HCT116 (cell line): ENCODE measurements at regions not wholly inside any gene's neighbourhood (a gene's known extent, or its start where the extent isn't known, plus 50 kb on each side); places are given as distances from the start of the nearest gene placed in this dataset.
"Not testable (repeated sequence)": the region's sequence is repeated elsewhere in the genome, so short reads cannot be mapped to it uniquely, and the experiment has no call there.

Experiments used
- CTCF ChIP-seq, 3 experiments: fragments of 200-600 bp in 1 of 3; sonication (generic) in 1 of 3; IDR thresholded peaks in 2 of 3; conservative IDR thresholded peaks in 1 of 3; 2 replicates each; pipeline ENCODE4 v1.5.1; 2012 to 2017; ENCODE audit warnings: low read depth in 2 of 3, low read length in 2 of 3, antibody characterized with exemption in 1 of 3, borderline replicate concordance in 1 of 3, control low read depth in 1 of 3, mild to moderate bottlenecking in 1 of 3, mixed read lengths in 1 of 3, mixed run types in 1 of 3, moderate library complexity in 1 of 3; ENCODE audit not compliant: insufficient read depth in 1 of 3
- EZH2phosphoT487 ChIP-seq: fragments of 200-600 bp; IDR thresholded peaks from 2 replicates; pipeline ENCODE4 v1.6.1; 2018; ENCODE audit warnings: antibody characterized with exemption, borderline replicate concordance
- MAX ChIP-seq: IDR thresholded peaks from 2 replicates; pipeline ENCODE4 v1.6.1; 2012
- POLR2A ChIP-seq: IDR thresholded peaks from 2 replicates; pipeline ENCODE4 v1.7.0; 2011; ENCODE audit warnings: borderline replicate concordance; ENCODE audit not compliant: insufficient read depth, insufficient read length; ENCODE audit errors: extremely low read depth
- POLR2AphosphoS5 ChIP-seq: IDR thresholded peaks from 2 replicates; pipeline ENCODE4 v1.6.1; 2011; ENCODE audit warnings: mild to moderate bottlenecking, low read depth, low read length, moderate library complexity
- SIN3A ChIP-seq: IDR thresholded peaks from 2 replicates; pipeline ENCODE4 v1.6.1; 2012; ENCODE audit warnings: low read depth
- SP1 ChIP-seq: IDR thresholded peaks from 2 replicates; pipeline ENCODE4 v1.6.1; 2012; ENCODE audit warnings: low read depth
- ZFX ChIP-seq: fragments of 450-650 bp; IDR thresholded peaks from 2 replicates; pipeline ENCODE4 v1.6.1; 2017
- ZNF274 ChIP-seq: fragments of 200-500 bp; sonication (Bioruptor generic); IDR thresholded peaks from 2 replicates; pipeline ENCODE4 v1.6.1; 2014; ENCODE audit warnings: mild to moderate bottlenecking, low read depth, low read length, inconsistent platforms
- TF ChIP-seq, protein P1 (sequence below): IDR thresholded peaks from 2 replicates; pipeline ENCODE4 v1.6.1; 2012; ENCODE audit warnings: low read depth

DNA sequence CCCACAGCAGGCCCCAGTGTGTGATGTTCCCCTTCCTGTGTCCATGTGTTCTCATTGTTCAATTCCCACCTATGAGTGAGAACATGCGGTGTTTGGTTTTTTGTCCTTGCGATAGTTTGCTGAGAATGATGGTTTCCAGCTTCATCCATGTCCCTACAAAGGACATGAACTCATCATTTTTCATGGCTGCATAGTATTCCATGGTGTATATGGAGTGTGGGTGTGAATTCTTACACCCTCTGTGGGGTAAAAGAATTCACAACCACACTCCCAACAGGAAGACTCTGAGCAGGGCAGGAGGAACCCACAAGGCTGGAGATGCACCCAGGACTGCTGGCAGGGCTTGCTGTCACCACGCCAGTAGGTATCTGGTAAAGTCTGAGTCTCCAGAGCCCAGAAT is 80.9 kb downstream of the DHCR7 start:
- not testable (repeated sequence) for TF ChIP-seq CTCF (IDR thresholded peaks at IDR 0.05 in 2 of 3, conservative IDR thresholded peaks at IDR 0.05 in 1 of 3; ENCODE audit: borderline replicate concordance in 1 of 3, insufficient read depth in 1 of 3, low read depth in 2 of 3, low read length in 2 of 3); POLR2AphosphoS5; ZNF274; EZH2phosphoT487; POLR2A; SIN3A; ZFX; SP1; MAX
- TF ChIP-seq, protein P1, sequence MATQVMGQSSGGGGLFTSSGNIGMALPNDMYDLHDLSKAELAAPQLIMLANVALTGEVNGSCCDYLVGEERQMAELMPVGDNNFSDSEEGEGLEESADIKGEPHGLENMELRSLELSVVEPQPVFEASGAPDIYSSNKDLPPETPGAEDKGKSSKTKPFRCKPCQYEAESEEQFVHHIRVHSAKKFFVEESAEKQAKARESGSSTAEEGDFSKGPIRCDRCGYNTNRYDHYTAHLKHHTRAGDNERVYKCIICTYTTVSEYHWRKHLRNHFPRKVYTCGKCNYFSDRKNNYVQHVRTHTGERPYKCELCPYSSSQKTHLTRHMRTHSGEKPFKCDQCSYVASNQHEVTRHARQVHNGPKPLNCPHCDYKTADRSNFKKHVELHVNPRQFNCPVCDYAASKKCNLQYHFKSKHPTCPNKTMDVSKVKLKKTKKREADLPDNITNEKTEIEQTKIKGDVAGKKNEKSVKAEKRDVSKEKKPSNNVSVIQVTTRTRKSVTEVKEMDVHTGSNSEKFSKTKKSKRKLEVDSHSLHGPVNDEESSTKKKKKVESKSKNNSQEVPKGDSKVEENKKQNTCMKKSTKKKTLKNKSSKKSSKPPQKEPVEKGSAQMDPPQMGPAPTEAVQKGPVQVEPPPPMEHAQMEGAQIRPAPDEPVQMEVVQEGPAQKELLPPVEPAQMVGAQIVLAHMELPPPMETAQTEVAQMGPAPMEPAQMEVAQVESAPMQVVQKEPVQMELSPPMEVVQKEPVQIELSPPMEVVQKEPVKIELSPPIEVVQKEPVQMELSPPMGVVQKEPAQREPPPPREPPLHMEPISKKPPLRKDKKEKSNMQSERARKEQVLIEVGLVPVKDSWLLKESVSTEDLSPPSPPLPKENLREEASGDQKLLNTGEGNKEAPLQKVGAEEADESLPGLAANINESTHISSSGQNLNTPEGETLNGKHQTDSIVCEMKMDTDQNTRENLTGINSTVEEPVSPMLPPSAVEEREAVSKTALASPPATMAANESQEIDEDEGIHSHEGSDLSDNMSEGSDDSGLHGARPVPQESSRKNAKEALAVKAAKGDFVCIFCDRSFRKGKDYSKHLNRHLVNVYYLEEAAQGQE, result not testable (repeated sequence)
